Activated naive CD4-positive, alpha-beta T cell treated with anti-CD3 and anti-CD28 coated beads, Interleukin-2, amount 50 U/mL, for 24 hours (primary cell): ENCODE measurements at regions not wholly inside any gene's neighbourhood (a gene's known extent, or its start where the extent isn't known, plus 50 kb on each side); places are given as distances from the start of the nearest gene placed in this dataset.

ENCODE experiments used
- H3K27ac Mint-ChIP-seq: one replicate; pipeline ENCODE4 v1.8.0; 2021; ENCODE audit warnings: mild to moderate bottlenecking, mixed read lengths
- H3K27me3 Mint-ChIP-seq: one replicate; pipeline ENCODE4 v1.8.0; 2021; ENCODE audit warnings: mixed read lengths
- H3K36me3 Mint-ChIP-seq: one replicate; pipeline ENCODE4 v1.8.0; 2021; ENCODE audit warnings: mixed read lengths
- H3K4me1 Mint-ChIP-seq: one replicate; pipeline ENCODE4 v1.8.0; 2021; ENCODE audit warnings: mixed read lengths
- H3K4me3 Mint-ChIP-seq: one replicate; pipeline ENCODE4 v1.8.0; 2021; ENCODE audit warnings: mild to moderate bottlenecking, mixed read lengths
- H3K9me3 Mint-ChIP-seq: one replicate; pipeline ENCODE4 v1.8.0; 2021; ENCODE audit warnings: mixed read lengths

GRCh38 chr10:131617113-131617858 lies 283.5 kb upstream of the PPP2R2D start:
- Mint-ChIP-seq H3K4me3 (no peak overlapping the region), H3K4me1 (no peaks in the 10 kb centered on the region), H3K36me3 (no peaks in the 10 kb centered on the region), H3K27ac (no peak overlapping the region), H3K9me3 (no peaks in the 10 kb centered on the region), H3K27me3 (peaks cover 2% of the 10 kb centered on the region)

- Mint-ChIP-seq H3K9me3 (no peaks in the 10 kb centered on the region), H3K4me3 (no peak overlapping the region), H3K27me3 (peaks cover 2% of the 10 kb centered on the region), H3K27ac (no peak overlapping the region), H3K36me3 (no peaks in the 10 kb centered on the region), H3K4me1 (no peaks in the 10 kb centered on the region)
Observed at GRCh38 chr10:131618587-131619267, 282.1 kb upstream of the PPP2R2D start.

GRCh38 chr10:131620314-131620713 lies 280.5 kb upstream of the PPP2R2D start:
- no peak overlapping the region for H3K27ac Mint-ChIP-seq
- no peak overlapping the region for H3K4me3 Mint-ChIP-seq
- H3K9me3 Mint-ChIP-seq: no peaks in the 10 kb centered on the region
- H3K27me3 Mint-ChIP-seq: peaks cover 2% of the 10 kb centered on the region
- H3K36me3 Mint-ChIP-seq: no peaks in the 10 kb centered on the region
- no peaks in the 10 kb centered on the region for H3K4me1 Mint-ChIP-seq

- Mint-ChIP-seq H3K9me3 (no peaks in the 10 kb centered on the region), H3K4me3 (no peak overlapping the region), H3K4me1 (no peaks in the 10 kb centered on the region), H3K27ac (no peak overlapping the region), H3K27me3 (no peaks in the 10 kb centered on the region), H3K36me3 (no peaks in the 10 kb centered on the region)
Observed at GRCh38 chr10:131620904-131621303, 279.9 kb upstream of the PPP2R2D start.

- Mint-ChIP-seq H3K4me1 (no peaks in the 10 kb centered on the region), H3K9me3 (no peaks in the 10 kb centered on the region), H3K27me3 (no peaks in the 10 kb centered on the region), H3K4me3 (no peak overlapping the region), H3K27ac (no peak overlapping the region), H3K36me3 (no peaks in the 10 kb centered on the region)
Observed at GRCh38 chr10:131621784-131622624, 278.8 kb upstream of the PPP2R2D start.

GRCh38 chr10:131625041-131625440 lies 275.8 kb upstream of the PPP2R2D start:
- Mint-ChIP-seq H3K27me3 (no peaks in the 10 kb centered on the region), H3K4me3 (no peak overlapping the region), H3K36me3 (no peaks in the 10 kb centered on the region), H3K9me3 (peaks cover 10% of the 10 kb centered on the region), H3K4me1 (no peaks in the 10 kb centered on the region), H3K27ac (no peak overlapping the region)

GRCh38 chr10:131626274-131626673 lies 274.5 kb upstream of the PPP2R2D start:
- Mint-ChIP-seq H3K36me3 (no peaks in the 10 kb centered on the region), H3K27me3 (no peaks in the 10 kb centered on the region), H3K9me3 (peaks cover 10% of the 10 kb centered on the region), H3K27ac (no peak overlapping the region), H3K4me1 (no peaks in the 10 kb centered on the region), H3K4me3 (no peak overlapping the region)

GRCh38 chr10:131629026-131629770 lies 271.6 kb upstream of the PPP2R2D start:
- Mint-ChIP-seq H3K27me3 (peaks cover 3% of the 10 kb centered on the region), H3K36me3 (no peaks in the 10 kb centered on the region), H3K9me3 (peaks cover 16% of the 10 kb centered on the region), H3K4me3 (no peak overlapping the region), H3K27ac (no peak overlapping the region), H3K4me1 (no peaks in the 10 kb centered on the region)

GRCh38 chr10:131630772-131631258 lies 270.0 kb upstream of the PPP2R2D start:
- no peaks in the 10 kb centered on the region for H3K4me1 Mint-ChIP-seq
- H3K27ac Mint-ChIP-seq: no peak overlapping the region
- peaks cover 16% of the 10 kb centered on the region for H3K9me3 Mint-ChIP-seq
- no peaks in the 10 kb centered on the region for H3K36me3 Mint-ChIP-seq
- H3K27me3 Mint-ChIP-seq: peaks cover 4% of the 10 kb centered on the region
- H3K4me3 Mint-ChIP-seq: no peak overlapping the region

GRCh38 chr10:131631619-131632018 lies 269.2 kb upstream of the PPP2R2D start:
- H3K4me3 Mint-ChIP-seq: no peak overlapping the region
- H3K27me3 Mint-ChIP-seq: peaks cover 6% of the 10 kb centered on the region
- H3K36me3 Mint-ChIP-seq: no peaks in the 10 kb centered on the region
- no peaks in the 10 kb centered on the region for H3K4me1 Mint-ChIP-seq
- no peak overlapping the region for H3K27ac Mint-ChIP-seq
- H3K9me3 Mint-ChIP-seq: peaks cover 16% of the 10 kb centered on the region

GRCh38 chr10:131635564-131636015 lies 265.2 kb upstream of the PPP2R2D start:
- H3K36me3 Mint-ChIP-seq: no peaks in the 10 kb centered on the region
- H3K27me3 Mint-ChIP-seq: peaks cover 6% of the 10 kb centered on the region
- H3K9me3 Mint-ChIP-seq: peaks cover 7% of the 10 kb centered on the region
- H3K4me3 Mint-ChIP-seq: no peak overlapping the region
- H3K27ac Mint-ChIP-seq: peak overlapping the region; percentile 43
- H3K4me1 Mint-ChIP-seq: no peaks in the 10 kb centered on the region

GRCh38 chr10:131636116-131636515 lies 264.7 kb upstream of the PPP2R2D start:
- H3K4me3 Mint-ChIP-seq: no peak overlapping the region
- peak overlapping the region; percentile 43 for H3K27ac Mint-ChIP-seq
- no peaks in the 10 kb centered on the region for H3K36me3 Mint-ChIP-seq
- H3K27me3 Mint-ChIP-seq: peaks cover 6% of the 10 kb centered on the region
- peaks cover 7% of the 10 kb centered on the region for H3K9me3 Mint-ChIP-seq
- no peaks in the 10 kb centered on the region for H3K4me1 Mint-ChIP-seq

GRCh38 chr10:131636841-131637724 lies 263.7 kb upstream of the PPP2R2D start:
- H3K36me3 Mint-ChIP-seq: no peaks in the 10 kb centered on the region
- H3K4me1 Mint-ChIP-seq: no peaks in the 10 kb centered on the region
- no peak overlapping the region for H3K27ac Mint-ChIP-seq
- H3K4me3 Mint-ChIP-seq: no peak overlapping the region
- H3K27me3 Mint-ChIP-seq: peaks cover 6% of the 10 kb centered on the region
- peaks cover 7% of the 10 kb centered on the region for H3K9me3 Mint-ChIP-seq
